ENCODE measurements at regions not wholly inside any gene's neighbourhood (a gene's known extent, or its start where the extent isn't known, plus 50 kb on each side); places are given as distances from the start of the nearest gene placed in this dataset.
"Not testable (repeated sequence)": the region's sequence is repeated elsewhere in the genome, so short reads cannot be mapped to it uniquely, and the experiment has no call there.

DNA sequence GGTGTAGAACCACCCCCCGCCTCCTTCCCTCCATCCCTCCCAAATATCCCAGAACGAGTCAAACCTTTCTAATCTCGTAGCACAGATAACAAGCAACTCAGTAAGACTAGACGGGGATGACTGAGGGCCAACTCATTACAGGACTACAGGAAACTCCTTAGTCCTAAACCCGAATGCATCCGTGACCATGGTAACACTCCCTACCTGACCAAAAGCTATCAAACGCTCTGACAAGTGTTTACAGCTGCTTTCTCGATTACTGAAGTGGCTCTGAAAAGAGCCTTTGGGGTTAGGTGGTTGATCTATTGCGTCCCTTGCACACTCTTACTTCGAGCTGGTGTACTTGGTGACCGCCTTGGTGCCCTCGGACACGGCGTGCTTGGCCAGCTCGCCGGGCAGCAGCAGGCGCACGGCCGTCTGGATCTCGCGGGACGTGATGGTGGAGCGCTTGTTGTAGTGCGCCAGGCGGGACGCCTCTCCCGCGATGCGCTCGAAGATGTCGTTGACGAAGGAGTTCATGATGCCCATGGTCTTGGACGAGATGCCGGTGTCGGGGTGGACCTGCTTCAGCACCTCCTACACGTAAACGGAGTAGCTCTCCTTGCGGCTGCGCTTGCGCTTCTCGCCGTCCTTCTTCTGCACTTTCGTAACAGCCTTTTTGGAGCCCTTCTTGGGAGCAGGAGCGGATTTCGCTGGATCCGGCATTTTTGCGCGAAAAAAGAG, 67.7 kb downstream of the FAM72C start:
- not testable (repeated sequence) for TF ChIP-seq CTCF (IDR thresholded peaks at IDR 0.05)
- TF ChIP-seq POLR2A (IDR thresholded peaks at IDR 0.05) = peak in 1 of 4 donors; percentile 30
